Activated CD8-positive, alpha-beta memory T cell treated with anti-CD3 and anti-CD28 coated beads for 1 hour (primary cell): ENCODE measurements at regions not wholly inside any gene's neighbourhood (a gene's known extent, or its start where the extent isn't known, plus 50 kb on each side); places are given as distances from the start of the nearest gene placed in this dataset.

ENCODE experiments used
- DNase-seq, 2 donors: peaks; one replicate each; pipeline ENCODE4 v3.0.0-alpha.2; 2020; ENCODE audit warnings: low read depth in 1 of 2; ENCODE audit errors: extremely low read depth in 1 of 2

- DNase-seq = no peak
Measured at GRCh38 chr20:60359010-60359409, 400.8 kb downstream of the CDH26 start.

DNA sequence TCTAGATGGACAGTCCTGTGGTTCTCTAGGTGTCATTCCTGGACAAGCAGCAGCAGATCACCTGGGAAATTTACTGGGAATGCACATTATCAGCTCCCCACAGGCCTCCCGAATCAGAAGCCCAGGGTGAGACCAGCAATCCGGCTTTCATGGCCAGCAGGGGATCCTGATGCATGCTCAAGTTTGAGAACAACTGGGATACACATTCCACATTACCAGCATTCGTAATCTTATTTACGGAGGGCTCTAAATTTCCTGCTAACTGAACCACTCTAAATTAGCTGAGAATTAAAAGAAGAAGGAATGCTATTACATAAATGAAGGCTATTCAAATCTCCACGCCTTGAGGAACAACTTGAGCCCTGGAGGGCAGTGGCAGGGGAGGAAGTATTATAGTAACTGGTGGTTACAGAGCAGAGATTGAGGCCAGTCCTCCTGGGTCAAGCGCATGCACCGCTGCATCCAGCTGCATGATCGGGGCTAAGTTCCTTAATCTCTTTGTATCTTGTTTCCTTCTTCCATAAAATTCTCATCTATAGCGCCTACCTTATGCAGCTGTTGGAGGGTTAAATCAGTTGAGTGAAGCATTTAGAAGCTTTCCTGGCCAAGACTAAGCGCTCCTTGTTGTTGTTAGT is 403.7 kb downstream of the CDH26 start:
- no peak for DNase-seq

- no peak for DNase-seq
Measured at GRCh38 chr20:60362531-60362930, 404.3 kb downstream of the CDH26 start.

GRCh38 chr20:60363698-60364097 is 405.5 kb downstream of the CDH26 start:
- no peak for DNase-seq

DNA sequence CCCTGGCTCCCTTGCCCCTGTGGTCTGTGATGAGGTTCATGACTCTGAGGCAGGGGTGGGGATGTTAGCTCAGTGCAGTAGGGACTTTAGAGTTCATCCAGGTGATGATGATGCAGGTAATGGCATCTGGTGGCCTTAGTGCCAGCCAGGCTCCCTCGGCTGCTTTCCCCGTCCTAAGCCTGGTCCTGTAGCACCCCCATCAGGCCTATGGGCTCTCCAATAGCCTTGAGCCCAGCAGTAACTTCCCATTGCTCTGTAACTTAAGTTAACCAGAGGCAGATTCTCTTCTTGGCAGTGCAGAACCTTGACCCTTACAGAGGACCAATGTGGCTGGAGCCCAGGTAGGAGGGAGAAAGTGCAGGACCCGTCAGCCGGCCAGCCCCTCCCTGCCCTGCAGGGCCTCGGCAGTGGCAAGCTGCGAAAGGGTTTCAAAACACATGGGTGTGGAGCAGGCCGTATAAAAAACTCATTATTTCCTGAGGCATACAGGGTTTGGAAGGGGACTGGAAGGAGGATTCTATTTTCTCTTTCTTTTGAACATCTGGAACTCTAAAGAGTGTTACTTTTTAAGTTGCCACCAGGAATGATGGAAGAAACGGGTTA is 406.9 kb downstream of the CDH26 start:
- DNase-seq = no peak

- DNase-seq = no peak
Measured at GRCh38 chr20:60365882-60366281, 407.7 kb downstream of the CDH26 start.

DNA sequence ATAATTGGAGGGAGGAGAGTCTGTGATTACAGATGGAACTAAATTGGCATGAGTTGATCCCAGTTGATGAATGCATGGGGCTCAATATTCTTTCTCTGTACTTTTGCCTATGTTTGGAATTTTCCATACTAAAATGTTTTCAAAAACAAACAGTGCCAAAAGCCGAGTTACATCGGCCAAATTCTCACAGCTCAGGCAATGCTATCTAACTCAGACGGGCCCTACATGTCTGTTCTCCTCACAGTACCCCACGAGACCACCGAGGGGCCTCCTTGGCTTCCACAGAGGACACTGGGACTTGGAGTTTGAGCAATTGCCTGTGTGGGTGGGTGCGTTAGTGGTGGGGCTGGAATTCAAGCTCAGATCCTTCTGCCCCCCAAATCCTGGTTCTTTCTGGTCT is 413.2 kb downstream of the CDH26 start:
- DNase-seq = no peak

DNA sequence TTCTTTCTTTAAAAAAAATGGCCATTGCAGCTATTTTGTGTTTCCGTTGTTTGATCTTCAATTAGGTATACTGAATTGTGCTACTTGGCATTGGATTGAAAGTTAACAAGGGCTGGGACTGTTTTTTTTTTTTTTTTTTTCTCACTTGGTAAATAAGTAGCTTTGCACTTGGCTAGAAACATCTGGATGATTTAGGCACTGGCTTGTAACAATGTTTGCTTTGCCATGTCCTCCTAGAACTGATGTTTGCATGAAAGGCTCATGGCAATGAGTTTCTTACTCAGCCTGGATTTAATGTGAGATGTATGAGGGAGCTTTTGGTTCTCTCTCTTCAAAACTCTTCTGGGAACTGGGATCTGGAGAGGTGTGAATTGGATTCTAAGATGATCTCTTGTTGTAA is 414.1 kb downstream of the CDH26 start:
- DNase-seq = no peak

DNA sequence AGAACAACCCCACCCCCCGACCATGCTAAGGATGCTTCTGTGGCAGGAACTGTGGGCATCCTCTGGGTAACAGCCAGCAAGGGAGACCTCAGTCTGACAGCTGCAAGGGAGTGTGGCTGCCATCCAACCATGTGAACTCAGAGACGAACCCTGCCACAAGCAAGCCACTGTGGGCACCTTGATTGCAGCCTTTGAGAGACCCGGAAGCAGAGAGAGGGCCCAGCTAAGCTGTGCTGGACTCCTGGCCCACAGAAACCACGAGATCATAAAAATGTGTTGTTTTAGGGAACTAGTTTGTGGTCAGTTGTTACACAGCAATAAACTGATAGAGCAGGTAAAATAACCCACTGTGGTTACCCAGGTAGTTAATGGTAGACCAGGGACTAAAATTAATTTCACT is 414.6 kb downstream of the CDH26 start:
- no peak for DNase-seq

GRCh38 chr20:60378620-60379019 is 420.4 kb downstream of the CDH26 start:
- no peak for DNase-seq

DNA sequence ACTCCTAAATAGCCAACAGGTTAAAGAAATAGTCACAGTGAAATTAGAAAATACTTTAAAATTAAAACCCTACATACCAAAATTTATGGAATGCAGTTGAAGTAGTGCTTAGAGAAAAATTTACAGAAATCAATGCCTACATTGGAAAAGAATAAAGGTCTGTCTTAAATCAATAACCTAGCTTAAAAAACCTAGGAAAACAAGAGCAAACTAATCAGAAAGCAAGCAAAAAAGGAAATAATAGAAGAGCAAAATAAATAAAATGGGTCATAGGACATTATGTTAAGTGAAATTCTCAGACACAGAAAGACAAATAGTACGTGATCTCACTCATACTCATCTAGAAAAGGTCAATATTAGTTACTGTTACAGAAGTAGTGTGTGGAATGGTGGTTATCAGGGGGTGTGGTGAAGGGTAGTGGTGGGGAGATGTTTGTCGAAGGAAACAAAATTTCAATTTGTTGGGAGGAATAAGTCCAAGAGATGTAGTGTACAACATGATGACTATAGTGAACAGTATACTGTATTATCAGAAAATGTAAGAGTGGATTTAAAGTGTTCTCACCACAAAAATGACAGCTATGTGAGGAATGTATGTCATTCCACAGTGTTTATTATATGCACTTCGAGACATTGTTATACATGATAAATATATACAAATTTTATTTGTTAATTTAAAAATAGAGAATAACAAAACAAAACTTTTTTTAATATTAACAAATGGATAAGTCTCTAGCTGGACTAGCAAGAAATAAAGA is 423.6 kb downstream of the CDH26 start:
- no peak for DNase-seq

- DNase-seq = no peak
Measured at GRCh38 chr20:60389441-60389840, 431.2 kb downstream of the CDH26 start.

DNA sequence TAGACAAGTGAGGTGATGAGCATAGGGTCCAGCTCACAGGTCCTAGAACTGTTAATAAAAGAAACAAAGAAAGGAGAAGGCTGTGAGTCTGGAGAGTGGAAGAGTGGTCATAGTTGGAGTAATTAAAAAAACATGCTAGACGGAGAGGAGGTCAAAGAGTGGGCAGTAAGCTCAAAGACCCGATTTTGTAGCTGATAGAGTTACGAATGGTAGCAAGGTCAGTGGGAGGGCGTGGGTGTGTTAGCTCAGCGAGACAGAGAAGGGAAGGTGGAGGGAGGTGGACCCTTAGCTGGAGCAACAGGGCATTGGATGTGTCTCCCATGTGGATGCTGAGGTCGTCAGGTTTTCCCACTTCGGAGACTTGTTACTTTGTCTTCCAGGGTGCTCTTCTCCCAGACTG is 431.7 kb downstream of the CDH26 start:
- no peak for DNase-seq

DNA sequence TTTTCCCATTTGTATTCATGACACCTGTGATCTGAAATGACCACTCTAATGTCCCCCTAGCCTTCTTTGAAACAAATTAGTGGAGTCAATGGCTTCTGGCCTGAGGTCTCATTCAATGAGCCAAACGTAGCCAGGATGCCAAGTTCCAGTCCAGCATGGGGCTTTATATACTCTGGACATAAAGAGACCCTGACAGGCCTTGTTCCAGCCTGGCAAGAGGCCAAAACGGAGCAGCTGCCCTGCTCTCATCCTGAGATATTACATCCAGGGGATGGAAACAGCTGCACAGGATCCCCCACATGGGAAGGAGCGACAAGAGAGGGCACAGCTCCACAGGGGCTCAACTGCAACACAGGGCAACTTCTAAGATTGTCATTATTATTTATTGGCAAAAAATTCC is 437.8 kb downstream of the CDH26 start:
- no peak for DNase-seq

- DNase-seq = no peak
Measured at GRCh38 chr20:60400567-60400966, 442.3 kb downstream of the CDH26 start.

- DNase-seq = no peak
Measured at GRCh38 chr20:60402189-60403058, 444.2 kb downstream of the CDH26 start.

DNA sequence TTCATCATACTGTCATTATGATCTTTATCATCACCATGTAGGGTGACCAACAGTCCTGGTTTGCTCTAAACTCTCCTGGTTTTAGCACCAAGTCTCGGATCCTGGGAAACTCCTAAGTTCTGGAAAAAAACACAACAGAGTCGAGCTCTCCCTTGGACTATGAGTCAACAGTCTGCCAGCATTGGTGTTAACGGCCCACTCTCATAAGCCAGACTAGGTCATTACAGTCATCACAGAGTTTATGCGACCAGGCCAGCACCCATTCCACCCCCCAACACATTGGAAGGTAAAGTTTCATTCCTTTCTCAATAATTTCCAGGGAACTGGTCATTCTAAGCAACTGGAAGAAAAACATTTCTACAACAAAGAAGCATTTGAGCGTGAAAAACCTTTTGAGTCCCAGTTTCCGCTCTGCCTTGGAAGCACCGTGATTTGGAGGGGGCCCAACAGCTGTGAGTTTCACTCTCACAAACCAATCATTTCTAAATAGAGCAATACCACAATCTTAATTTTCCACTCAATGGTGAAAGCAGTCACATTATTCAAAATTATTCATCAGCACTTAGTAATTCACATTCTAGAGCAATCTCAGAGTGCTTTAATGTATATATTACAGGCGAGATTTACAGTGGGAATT is 445.0 kb downstream of the CDH26 start:
- no peak for DNase-seq

DNA sequence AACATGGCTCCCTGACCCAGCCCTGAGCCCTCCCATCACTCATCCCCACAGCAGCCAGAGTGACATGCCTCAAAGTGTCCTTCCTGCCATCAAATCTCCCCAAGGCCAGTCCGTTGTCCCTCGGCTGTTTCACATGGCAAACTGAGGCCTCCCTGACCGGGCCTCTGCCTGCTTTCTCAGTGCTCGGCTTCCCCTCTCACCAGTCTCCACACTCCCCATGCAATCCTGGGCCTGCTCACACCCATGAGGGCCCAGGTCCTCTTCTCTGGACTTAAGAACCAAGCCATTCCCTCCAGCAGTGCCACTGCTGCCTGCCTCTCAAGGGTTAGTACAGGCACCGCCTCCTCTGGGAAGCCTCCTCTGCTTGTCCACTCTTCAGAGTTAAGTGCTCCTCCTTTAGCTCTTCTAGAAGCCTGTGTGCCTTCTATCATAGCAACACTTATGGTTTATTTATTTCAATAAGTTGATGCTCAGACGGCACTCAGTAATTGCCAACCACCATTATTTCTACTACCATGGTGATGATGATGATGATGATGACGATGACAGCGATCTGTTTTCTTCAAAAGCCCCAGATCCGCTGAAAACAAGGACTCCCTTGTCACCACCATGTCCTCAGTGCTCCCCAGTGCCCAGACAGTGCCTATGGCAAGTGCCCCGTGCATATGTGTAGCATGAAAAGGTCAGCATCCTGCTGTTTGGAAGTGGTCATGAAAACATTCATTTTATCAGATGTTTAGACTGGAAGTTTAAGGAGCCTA is 449.0 kb downstream of the CDH26 start:
- no peak for DNase-seq

- DNase-seq = no peak
Measured at GRCh38 chr20:60407938-60408337, 449.7 kb downstream of the CDH26 start.

DNA sequence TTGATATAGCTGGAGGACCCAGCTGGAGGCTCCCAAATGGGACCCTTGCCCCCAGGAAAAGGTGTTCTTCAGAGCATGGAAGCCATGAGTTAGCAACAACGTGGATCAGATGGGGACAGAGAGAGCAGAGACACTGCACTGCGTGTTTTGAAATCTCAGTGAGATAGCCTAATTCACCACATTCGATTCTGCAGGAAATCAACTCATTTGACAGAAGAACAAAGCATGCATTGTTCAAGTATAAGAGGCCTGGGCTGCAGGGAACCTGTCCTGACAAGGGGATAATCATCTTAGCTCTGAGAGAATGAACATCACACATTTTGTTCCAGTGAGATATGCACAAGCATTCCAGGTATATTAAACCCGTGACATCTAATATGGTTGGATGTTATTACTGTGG is 450.2 kb downstream of the CDH26 start:
- DNase-seq = no peak
